HFFc6 (cell line): ENCODE measurements at regions not wholly inside any gene's neighbourhood (a gene's known extent, or its start where the extent isn't known, plus 50 kb on each side); places are given as distances from the start of the nearest gene placed in this dataset.
A peak's percentile ranks its signal among the peaks of the same experiment; 100 is the strongest.
"Not testable (repeated sequence)": the region's sequence is repeated elsewhere in the genome, so short reads cannot be mapped to it uniquely, and the experiment has no call there.

Experiments used
- DNase-seq: peaks from one replicate; pipeline ENCODE4 v3.0.0-alpha.2; 2018
- H3K27ac Mint-ChIP-seq: 2 replicates; pipeline ENCODE4 v1.8.0; 2020; ENCODE audit warnings: mild to moderate bottlenecking, mixed read lengths
- H3K27me3 Mint-ChIP-seq: 2 replicates; pipeline ENCODE4 v1.8.0; 2021; ENCODE audit warnings: mild to moderate bottlenecking, moderate library complexity, mixed read lengths; ENCODE audit not compliant: insufficient read depth
- H3K36me3 Mint-ChIP-seq: 2 replicates; pipeline ENCODE4 v1.8.0; 2021; ENCODE audit warnings: low read depth, mixed read lengths
- H3K4me1 Mint-ChIP-seq: 2 replicates; pipeline ENCODE4 v1.8.0; 2020; ENCODE audit warnings: low read depth, mixed read lengths
- H3K4me3 Mint-ChIP-seq: 2 replicates; pipeline ENCODE4 v1.8.0; 2020; ENCODE audit warnings: mild to moderate bottlenecking, moderate library complexity, mixed read lengths
- H3K9me3 Mint-ChIP-seq: 2 replicates; pipeline ENCODE4 v1.8.0; 2020; ENCODE audit warnings: mild to moderate bottlenecking, mixed read lengths
- CTCF ChIP-seq: fragments of 200-600 bp; sonication (generic); IDR thresholded peaks from 2 replicates; pipeline ENCODE4 v1.5.0; 2021; ENCODE audit warnings: antibody characterized with exemption, mild to moderate bottlenecking

GRCh38 chr2:87239558-87240215, 218.0 kb upstream of the PLGLB1 start:
- peak; percentile 4 for DNase-seq
- not testable (repeated sequence) for H3K27me3 Mint-ChIP-seq, H3K4me3 Mint-ChIP-seq, H3K36me3 Mint-ChIP-seq, H3K9me3 Mint-ChIP-seq, H3K4me1 Mint-ChIP-seq, H3K27ac Mint-ChIP-seq
- peak; percentile 13; the same call in 1 of the 2 replicates for TF ChIP-seq CTCF

- H3K4me1 Mint-ChIP-seq, H3K27me3 Mint-ChIP-seq, H3K4me3 Mint-ChIP-seq, DNase-seq, H3K27ac Mint-ChIP-seq, H3K36me3 Mint-ChIP-seq, H3K9me3 Mint-ChIP-seq: not testable (repeated sequence)
Observed at GRCh38 chr2:87246066-87246717, 224.5 kb upstream of the PLGLB1 start.

- H3K27me3 Mint-ChIP-seq, H3K4me1 Mint-ChIP-seq, H3K9me3 Mint-ChIP-seq, H3K27ac Mint-ChIP-seq, DNase-seq, H3K4me3 Mint-ChIP-seq, H3K36me3 Mint-ChIP-seq: not testable (repeated sequence)
Observed at GRCh38 chr2:87252046-87252445, 230.4 kb upstream of the PLGLB1 start.

- H3K4me3 Mint-ChIP-seq, H3K9me3 Mint-ChIP-seq, H3K4me1 Mint-ChIP-seq, H3K27ac Mint-ChIP-seq, DNase-seq, H3K36me3 Mint-ChIP-seq, H3K27me3 Mint-ChIP-seq: not testable (repeated sequence)
Observed at GRCh38 chr2:87254562-87254961, 232.9 kb upstream of the PLGLB1 start.

GRCh38 chr2:87255410-87255809, 233.8 kb upstream of the PLGLB1 start:
- H3K4me3 Mint-ChIP-seq, H3K27me3 Mint-ChIP-seq, DNase-seq, H3K4me1 Mint-ChIP-seq, H3K9me3 Mint-ChIP-seq, H3K36me3 Mint-ChIP-seq, H3K27ac Mint-ChIP-seq: not testable (repeated sequence)

- not testable (repeated sequence) for H3K4me3 Mint-ChIP-seq, H3K27ac Mint-ChIP-seq, H3K27me3 Mint-ChIP-seq, H3K9me3 Mint-ChIP-seq, H3K4me1 Mint-ChIP-seq, H3K36me3 Mint-ChIP-seq, DNase-seq
Observed at GRCh38 chr2:87258887-87259286, 237.2 kb upstream of the PLGLB1 start.

- not testable (repeated sequence) for H3K36me3 Mint-ChIP-seq
Observed at GRCh38 chr2:87262184-87262702, 240.6 kb upstream of the PLGLB1 start.

GRCh38 chr2:87263868-87264518, 242.3 kb upstream of the PLGLB1 start:
- H3K9me3 Mint-ChIP-seq, H3K36me3 Mint-ChIP-seq, DNase-seq, H3K27me3 Mint-ChIP-seq, H3K4me1 Mint-ChIP-seq, H3K27ac Mint-ChIP-seq, H3K4me3 Mint-ChIP-seq: not testable (repeated sequence)

More at GRCh38 chr2:87262184-87262702, 240.6 kb upstream of the PLGLB1 start:
- not testable (repeated sequence) for H3K4me3 Mint-ChIP-seq, H3K27ac Mint-ChIP-seq, DNase-seq, H3K27me3 Mint-ChIP-seq, H3K9me3 Mint-ChIP-seq, H3K4me1 Mint-ChIP-seq

GRCh38 chr2:87275192-87275591, 253.5 kb upstream of the PLGLB1 start:
- DNase-seq, H3K27ac Mint-ChIP-seq, H3K4me3 Mint-ChIP-seq, H3K4me1 Mint-ChIP-seq, H3K36me3 Mint-ChIP-seq, H3K9me3 Mint-ChIP-seq, H3K27me3 Mint-ChIP-seq: not testable (repeated sequence)

- H3K4me1 Mint-ChIP-seq, H3K27me3 Mint-ChIP-seq, H3K4me3 Mint-ChIP-seq, H3K9me3 Mint-ChIP-seq, DNase-seq, H3K27ac Mint-ChIP-seq, H3K36me3 Mint-ChIP-seq: not testable (repeated sequence)
Observed at GRCh38 chr2:87275974-87276629, 254.5 kb upstream of the PLGLB1 start.

GRCh38 chr2:87276673-87277072, 255.0 kb upstream of the PLGLB1 start:
- H3K9me3 Mint-ChIP-seq, H3K4me1 Mint-ChIP-seq, DNase-seq, H3K36me3 Mint-ChIP-seq, H3K27me3 Mint-ChIP-seq, H3K27ac Mint-ChIP-seq, H3K4me3 Mint-ChIP-seq: not testable (repeated sequence)

- not testable (repeated sequence) for DNase-seq, H3K4me3 Mint-ChIP-seq, H3K27me3 Mint-ChIP-seq, H3K27ac Mint-ChIP-seq, H3K4me1 Mint-ChIP-seq, H3K36me3 Mint-ChIP-seq, H3K9me3 Mint-ChIP-seq
Observed at GRCh38 chr2:87277734-87278133, 256.1 kb upstream of the PLGLB1 start.
